ENCODE measurements at regions not wholly inside any gene's neighbourhood (a gene's known extent, or its start where the extent isn't known, plus 50 kb on each side); places are given as distances from the start of the nearest gene placed in this dataset.

DNA sequence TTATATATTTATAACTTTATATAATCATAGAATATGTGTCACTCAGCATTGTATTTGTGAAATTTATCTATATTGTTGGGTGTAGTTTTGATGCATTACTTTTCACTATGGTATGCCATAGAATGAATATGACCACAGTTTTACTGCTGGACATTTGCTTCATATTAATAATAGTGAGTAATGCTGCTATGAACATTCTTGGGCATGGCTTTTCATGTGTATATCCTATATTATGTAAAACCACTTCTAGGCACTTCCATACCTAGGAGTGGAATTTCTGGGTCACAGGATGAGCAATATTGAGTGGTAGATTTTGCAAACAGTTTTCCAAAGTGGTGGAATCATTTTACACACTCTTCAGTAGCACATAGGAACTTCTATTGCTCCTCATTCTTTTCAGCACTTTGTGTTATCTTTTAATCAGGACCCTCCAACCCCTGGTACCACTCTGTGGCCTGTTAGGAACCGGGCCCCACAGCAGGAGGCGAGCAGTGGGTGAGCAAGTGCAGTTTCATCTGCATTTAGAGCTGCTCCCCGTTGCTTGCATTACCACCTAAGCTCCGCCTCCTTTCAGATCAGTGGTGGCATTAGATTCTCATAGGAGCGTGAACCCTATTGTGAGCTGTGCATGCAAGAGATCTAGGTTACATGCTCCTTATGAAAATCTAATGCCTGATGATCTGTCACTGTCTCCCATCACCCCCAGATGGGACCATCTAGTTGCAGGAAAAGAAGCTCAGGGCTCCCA is 56.0 kb upstream of the CNIH3 start:
- TF ChIP-seq POLR2AphosphoS5 (IDR thresholded peaks at IDR 0.05; ENCODE audit: low read depth, low read length): no peak
- TF ChIP-seq POLR2A (IDR thresholded peaks at IDR 0.05; ENCODE audit: low read depth, low read length): no peak
